Hepatocyte (in vitro differentiated cells): ENCODE measurements at regions not wholly inside any gene's neighbourhood (a gene's known extent, or its start where the extent isn't known, plus 50 kb on each side); places are given as distances from the start of the nearest gene placed in this dataset.

Experiments used
- DNase-seq: peaks from one replicate; pipeline ENCODE4 v3.0.0-alpha.2; 2016; ENCODE audit warnings: low spot score
- H2AFZ ChIP-seq: fragments of 200-600 bp; sonication (generic); 2 replicates; pipeline ENCODE4 v1.6.0; 2016; ENCODE audit warnings: antibody characterized with exemption, mild to moderate bottlenecking
- H3K27ac ChIP-seq: fragments of 200-600 bp; sonication (generic); 2 replicates; pipeline ENCODE4 v1.5.1; 2016; ENCODE audit warnings: mild to moderate bottlenecking
- H3K27me3 ChIP-seq: fragments of 200-600 bp; sonication (generic); 2 replicates; pipeline ENCODE4 v1.6.1; 2016
- H3K36me3 ChIP-seq: fragments of 200-600 bp; sonication (generic); replicated peaks from 2 replicates; pipeline ENCODE4 v1.5.1; 2016; ENCODE audit warnings: low read depth; ENCODE audit not compliant: insufficient read depth
- H3K4me1 ChIP-seq: fragments of 200-600 bp; sonication (generic); 2 replicates; pipeline ENCODE4 v1.5.1; 2016; ENCODE audit warnings: mild to moderate bottlenecking, moderate library complexity; ENCODE audit not compliant: insufficient read depth
- H3K4me2 ChIP-seq: fragments of 200-600 bp; sonication (generic); 2 replicates; pipeline ENCODE4 v1.6.0; 2016
- H3K4me3 ChIP-seq: fragments of 200-600 bp; sonication (generic); 2 replicates; pipeline ENCODE4 v1.5.1; 2016; ENCODE audit warnings: mild to moderate bottlenecking
- H3K79me2 ChIP-seq: fragments of 200-600 bp; sonication (generic); 2 replicates; pipeline ENCODE4 v1.6.0; 2017; ENCODE audit warnings: mild to moderate bottlenecking
- H3K9me2 ChIP-seq: fragments of 200-600 bp; sonication (generic); replicated peaks from 2 replicates; pipeline ENCODE4 v1.6.0; 2017; ENCODE audit warnings: mild to moderate bottlenecking; ENCODE audit not compliant: insufficient read depth
- H3K9me3 ChIP-seq: fragments of 200-600 bp; sonication (generic); 2 replicates; pipeline ENCODE4 v1.5.1; 2016; ENCODE audit warnings: low read depth, mild to moderate bottlenecking
- H4K20me1 ChIP-seq: fragments of 200-600 bp; sonication (generic); 2 replicates; pipeline ENCODE4 v1.6.0; 2016; ENCODE audit warnings: mild to moderate bottlenecking; ENCODE audit not compliant: insufficient read depth, poor library complexity, severe bottlenecking
- CTCF ChIP-seq: fragments of 200-600 bp; sonication (generic); IDR thresholded peaks from 2 replicates; pipeline ENCODE4 v1.5.1; 2016; ENCODE audit warnings: antibody characterized with exemption, mild to moderate bottlenecking; ENCODE audit not compliant: poor library complexity
- EZH2 ChIP-seq: fragments of 200-600 bp; sonication (generic); IDR thresholded peaks from 2 replicates; pipeline ENCODE4 v1.6.1; 2016; ENCODE audit warnings: antibody characterized with exemption, mild to moderate bottlenecking, borderline replicate concordance
- EZH2phosphoT487 ChIP-seq: fragments of 200-600 bp; sonication (generic); IDR thresholded peaks from one replicate; pipeline ENCODE4 v1.6.1; 2018; ENCODE audit warnings: antibody characterized with exemption, mild to moderate bottlenecking, low read depth, moderate library complexity; ENCODE audit not compliant: unreplicated experiment, severe bottlenecking
- WGBS: methylation state at CpG from one replicate; pipeline ENCODE4 v1.1.6; 2016; ENCODE audit warnings: low lambda C conversion rate; ENCODE audit errors: missing lambda C conversion rate; 5-methylcytosine and 5-hydroxymethylcytosine counted together

- Histone ChIP-seq H3K79me2 (no peaks in the 10 kb centered on the region), H3K36me3 (no peaks in the 10 kb centered on the region), H3K4me3 (no peak overlapping the region), H3K27ac (no peak overlapping the region), H2AFZ (no peak overlapping the region), H3K9me2 (no peaks in the 10 kb centered on the region), H3K9me3 (no peaks in the 10 kb centered on the region), H3K27me3 (no peaks in the 10 kb centered on the region), H3K4me2 (no peak overlapping the region), H4K20me1 (no peaks in the 10 kb centered on the region), H3K4me1 (no peaks in the 10 kb centered on the region)
- no peak for TF ChIP-seq EZH2
- TF ChIP-seq CTCF = no peak
- no peak for TF ChIP-seq EZH2phosphoT487
- WGBS = 94% methylated on average over 5 of the region's 5 CpGs
- DNase-seq = no peak
Measured at GRCh38 chr10:36209480-36209879, 567.4 kb upstream of the FZD8 start.

- no peaks in the 10 kb centered on the region for H3K9me3 ChIP-seq
- H3K36me3 ChIP-seq = no peaks in the 10 kb centered on the region
- H3K27me3 ChIP-seq = no peaks in the 10 kb centered on the region
- WGBS = 86% methylated on average over 1 of the region's 1 CpG
- no peak for DNase-seq
- no peaks in the 10 kb centered on the region for H3K9me2 ChIP-seq
- H3K27ac ChIP-seq = no peak overlapping the region
- no peak overlapping the region for H3K4me2 ChIP-seq
- no peak for TF ChIP-seq EZH2
- no peak for TF ChIP-seq CTCF
- TF ChIP-seq EZH2phosphoT487 = no peak
- H3K4me1 ChIP-seq = peaks cover 4% of the 10 kb centered on the region
- H3K79me2 ChIP-seq = no peaks in the 10 kb centered on the region
- H2AFZ ChIP-seq = no peak overlapping the region
- no peaks in the 10 kb centered on the region for H4K20me1 ChIP-seq
- H3K4me3 ChIP-seq = no peak overlapping the region
Measured at GRCh38 chr10:36202881-36203280, 560.8 kb upstream of the FZD8 start.

GRCh38 chr10:36200577-36200976, 558.5 kb upstream of the FZD8 start:
- Histone ChIP-seq H4K20me1 (no peaks in the 10 kb centered on the region), H3K9me2 (no peaks in the 10 kb centered on the region), H3K4me3 (no peak overlapping the region), H3K27me3 (no peaks in the 10 kb centered on the region), H2AFZ (no peak overlapping the region), H3K9me3 (no peaks in the 10 kb centered on the region), H3K36me3 (no peaks in the 10 kb centered on the region), H3K4me1 (peaks cover 4% of the 10 kb centered on the region), H3K4me2 (no peak overlapping the region), H3K79me2 (no peaks in the 10 kb centered on the region), H3K27ac (no peak overlapping the region)
- TF ChIP-seq EZH2 (no peak), EZH2phosphoT487 (no peak), CTCF (no peak)
- DNase-seq = no peak
- WGBS = 93% methylated on average over 5 of the region's 5 CpGs

- no peaks in the 10 kb centered on the region for H3K27me3 ChIP-seq
- no peak for TF ChIP-seq CTCF
- no peak overlapping the region for H3K4me2 ChIP-seq
- H3K27ac ChIP-seq = no peak overlapping the region
- no peaks in the 10 kb centered on the region for H3K79me2 ChIP-seq
- DNase-seq = no peak
- peaks cover 4% of the 10 kb centered on the region for H3K4me1 ChIP-seq
- H3K9me2 ChIP-seq = no peaks in the 10 kb centered on the region
- H4K20me1 ChIP-seq = no peaks in the 10 kb centered on the region
- H3K9me3 ChIP-seq = no peaks in the 10 kb centered on the region
- H3K4me3 ChIP-seq = no peak overlapping the region
- H2AFZ ChIP-seq = no peak overlapping the region
- no peaks in the 10 kb centered on the region for H3K36me3 ChIP-seq
Measured at GRCh38 chr10:36198322-36198721, 556.2 kb upstream of the FZD8 start.
